ENCODE measurements at regions not wholly inside any gene's neighbourhood (a gene's known extent, or its start where the extent isn't known, plus 50 kb on each side); places are given as distances from the start of the nearest gene placed in this dataset.

GRCh38 chr1:94654919-94655318, 113.4 kb upstream of the F3 start:
- no peak overlapping the region for H3K27ac Mint-ChIP-seq
- DNase-seq (ENCODE audit: low spot score): no peak
- H3K4me1 Mint-ChIP-seq (ENCODE audit: low read depth): no peaks in the 10 kb centered on the region
- H3K9me3 Mint-ChIP-seq: no peaks in the 10 kb centered on the region
- no peaks in the 10 kb centered on the region for H3K36me3 Mint-ChIP-seq (ENCODE audit: low read depth)
- no peak overlapping the region for H3K4me3 Mint-ChIP-seq
- H3K27me3 Mint-ChIP-seq (ENCODE audit: insufficient read depth): no peaks in the 10 kb centered on the region
- intact Hi-C loops (cut with micrococcal nuclease): no loop called here

GRCh38 chr1:94654459-94654858, 112.9 kb upstream of the F3 start:
- intact Hi-C loops (cut with micrococcal nuclease): no loop called here
- no peak for DNase-seq (ENCODE audit: low spot score)
- Mint-ChIP-seq H3K36me3 (ENCODE audit: low read depth) (no peaks in the 10 kb centered on the region), H3K4me3 (no peak overlapping the region), H3K27ac (no peak overlapping the region), H3K4me1 (ENCODE audit: low read depth) (no peaks in the 10 kb centered on the region), H3K27me3 (ENCODE audit: insufficient read depth) (no peaks in the 10 kb centered on the region), H3K9me3 (no peaks in the 10 kb centered on the region)

- Mint-ChIP-seq H3K4me1 (ENCODE audit: low read depth) (no peaks in the 10 kb centered on the region), H3K36me3 (ENCODE audit: low read depth) (no peaks in the 10 kb centered on the region), H3K27ac (no peak overlapping the region), H3K9me3 (no peaks in the 10 kb centered on the region), H3K4me3 (no peak overlapping the region), H3K27me3 (ENCODE audit: insufficient read depth) (no peaks in the 10 kb centered on the region)
- intact Hi-C loops (cut with micrococcal nuclease): no loop called here
- DNase-seq (ENCODE audit: low spot score): no peak
Observed at GRCh38 chr1:94654031-94654430, 112.5 kb upstream of the F3 start.

GRCh38 chr1:94653454-94653853, 111.9 kb upstream of the F3 start:
- no peaks in the 10 kb centered on the region for H3K4me1 Mint-ChIP-seq (ENCODE audit: low read depth)
- no peaks in the 10 kb centered on the region for H3K36me3 Mint-ChIP-seq (ENCODE audit: low read depth)
- H3K27ac Mint-ChIP-seq: no peak overlapping the region

GRCh38 chr1:94651076-94651475, 109.5 kb upstream of the F3 start:
- DNase-seq (ENCODE audit: low spot score): no peak
- Mint-ChIP-seq H3K27ac (no peak overlapping the region), H3K4me3 (no peak overlapping the region), H3K4me1 (ENCODE audit: low read depth) (no peaks in the 10 kb centered on the region), H3K9me3 (no peaks in the 10 kb centered on the region), H3K27me3 (ENCODE audit: insufficient read depth) (no peaks in the 10 kb centered on the region), H3K36me3 (ENCODE audit: low read depth) (no peaks in the 10 kb centered on the region)
- intact Hi-C loops (cut with micrococcal nuclease): no loop called here

More at GRCh38 chr1:94653454-94653853, 111.9 kb upstream of the F3 start:
- no peaks in the 10 kb centered on the region for H3K27me3 Mint-ChIP-seq (ENCODE audit: insufficient read depth)
- H3K9me3 Mint-ChIP-seq: no peaks in the 10 kb centered on the region
- intact Hi-C loops (cut with micrococcal nuclease): no loop called here
- H3K4me3 Mint-ChIP-seq: no peak overlapping the region
- DNase-seq (ENCODE audit: low spot score): no peak

GRCh38 chr1:94650301-94650700, 108.7 kb upstream of the F3 start:
- H3K27ac Mint-ChIP-seq: no peak overlapping the region
- DNase-seq (ENCODE audit: low spot score): no peak
- no peaks in the 10 kb centered on the region for H3K27me3 Mint-ChIP-seq (ENCODE audit: insufficient read depth)
- H3K4me3 Mint-ChIP-seq: no peak overlapping the region
- intact Hi-C loops (cut with micrococcal nuclease): no loop called here
- no peaks in the 10 kb centered on the region for H3K4me1 Mint-ChIP-seq (ENCODE audit: low read depth)
- no peaks in the 10 kb centered on the region for H3K9me3 Mint-ChIP-seq
- H3K36me3 Mint-ChIP-seq (ENCODE audit: low read depth): no peaks in the 10 kb centered on the region

GRCh38 chr1:94648225-94649007, 106.9 kb upstream of the F3 start:
- intact Hi-C loops (cut with micrococcal nuclease): no loop called here
- Mint-ChIP-seq H3K4me1 (ENCODE audit: low read depth) (no peaks in the 10 kb centered on the region), H3K27me3 (ENCODE audit: insufficient read depth) (no peaks in the 10 kb centered on the region), H3K36me3 (ENCODE audit: low read depth) (no peaks in the 10 kb centered on the region), H3K9me3 (no peaks in the 10 kb centered on the region), H3K4me3 (no peak overlapping the region), H3K27ac (no peak overlapping the region)
- DNase-seq (ENCODE audit: low spot score): no peak

- no peak overlapping the region for H3K27ac Mint-ChIP-seq
- no peak for DNase-seq (ENCODE audit: low spot score)
- no peaks in the 10 kb centered on the region for H3K27me3 Mint-ChIP-seq (ENCODE audit: insufficient read depth)
- no peak overlapping the region for H3K4me3 Mint-ChIP-seq
- H3K4me1 Mint-ChIP-seq (ENCODE audit: low read depth): no peaks in the 10 kb centered on the region
- H3K9me3 Mint-ChIP-seq: no peaks in the 10 kb centered on the region
- intact Hi-C loops (cut with micrococcal nuclease): no loop called here
- H3K36me3 Mint-ChIP-seq (ENCODE audit: low read depth): no peaks in the 10 kb centered on the region
Observed at GRCh38 chr1:94646786-94647555, 105.4 kb upstream of the F3 start.

GRCh38 chr1:94646141-94646643, 104.6 kb upstream of the F3 start:
- no peaks in the 10 kb centered on the region for H3K36me3 Mint-ChIP-seq (ENCODE audit: low read depth)
- no peak overlapping the region for H3K4me3 Mint-ChIP-seq
- no peaks in the 10 kb centered on the region for H3K9me3 Mint-ChIP-seq
- no peaks in the 10 kb centered on the region for H3K27me3 Mint-ChIP-seq (ENCODE audit: insufficient read depth)
- no peak overlapping the region for H3K27ac Mint-ChIP-seq
- DNase-seq (ENCODE audit: low spot score): no peak
- no peaks in the 10 kb centered on the region for H3K4me1 Mint-ChIP-seq (ENCODE audit: low read depth)
- intact Hi-C loops (cut with micrococcal nuclease): no loop called here

GRCh38 chr1:94644352-94644751, 102.8 kb upstream of the F3 start:
- H3K4me3 Mint-ChIP-seq: no peak overlapping the region
- peaks cover 4% of the 10 kb centered on the region for H3K27me3 Mint-ChIP-seq (ENCODE audit: insufficient read depth)
- no peaks in the 10 kb centered on the region for H3K9me3 Mint-ChIP-seq
- no peak overlapping the region for H3K27ac Mint-ChIP-seq
- DNase-seq (ENCODE audit: low spot score): no peak
- no peaks in the 10 kb centered on the region for H3K36me3 Mint-ChIP-seq (ENCODE audit: low read depth)
- intact Hi-C loops (cut with micrococcal nuclease): no loop called here
- no peaks in the 10 kb centered on the region for H3K4me1 Mint-ChIP-seq (ENCODE audit: low read depth)

GRCh38 chr1:94643819-94644218, 102.3 kb upstream of the F3 start:
- peaks cover 4% of the 10 kb centered on the region for H3K27me3 Mint-ChIP-seq (ENCODE audit: insufficient read depth)
- no peak overlapping the region for H3K27ac Mint-ChIP-seq
- H3K4me3 Mint-ChIP-seq: no peak overlapping the region
- no peaks in the 10 kb centered on the region for H3K9me3 Mint-ChIP-seq
- H3K4me1 Mint-ChIP-seq (ENCODE audit: low read depth): no peaks in the 10 kb centered on the region
- H3K36me3 Mint-ChIP-seq (ENCODE audit: low read depth): no peaks in the 10 kb centered on the region
- no peak for DNase-seq (ENCODE audit: low spot score)
- intact Hi-C loops (cut with micrococcal nuclease): no loop called here

- H3K4me3 Mint-ChIP-seq: no peak overlapping the region
- no peaks in the 10 kb centered on the region for H3K9me3 Mint-ChIP-seq
- H3K27ac Mint-ChIP-seq: no peak overlapping the region
- intact Hi-C loops (cut with micrococcal nuclease): no loop called here
- H3K4me1 Mint-ChIP-seq (ENCODE audit: low read depth): no peaks in the 10 kb centered on the region
- no peak for DNase-seq (ENCODE audit: low spot score)
- no peaks in the 10 kb centered on the region for H3K36me3 Mint-ChIP-seq (ENCODE audit: low read depth)
- H3K27me3 Mint-ChIP-seq (ENCODE audit: insufficient read depth): peaks cover 4% of the 10 kb centered on the region
Observed at GRCh38 chr1:94642617-94643321, 101.2 kb upstream of the F3 start.

GRCh38 chr1:94641990-94642389, 100.4 kb upstream of the F3 start:
- H3K36me3 Mint-ChIP-seq (ENCODE audit: low read depth): no peaks in the 10 kb centered on the region
- no peak overlapping the region for H3K27ac Mint-ChIP-seq
- H3K4me3 Mint-ChIP-seq: no peak overlapping the region
- no peak for DNase-seq (ENCODE audit: low spot score)
- H3K27me3 Mint-ChIP-seq (ENCODE audit: insufficient read depth): peaks cover 7% of the 10 kb centered on the region
- intact Hi-C loops (cut with micrococcal nuclease): no loop called here
- H3K9me3 Mint-ChIP-seq: no peaks in the 10 kb centered on the region
- H3K4me1 Mint-ChIP-seq (ENCODE audit: low read depth): no peaks in the 10 kb centered on the region
